HepG2 (cell line): ENCODE measurements at regions not wholly inside any gene's neighbourhood (a gene's known extent, or its start where the extent isn't known, plus 50 kb on each side); places are given as distances from the start of the nearest gene placed in this dataset.

ENCODE experiments used
- ATAC-seq: fragments of 200-7000 bp; cut with Tn5 transposase; 3 replicates; pipeline ENCODE4 v1.9.1; 2020; ENCODE audit warnings: mild to moderate bottlenecking, moderate library complexity
- BruUV-seq: library from RNA; stranded (reverse); fragments of 400-500 nt; replicated peaks from 2 replicates; lab custom pipeline; 2021; lab: Mats Ljungman, UMichigan
- CTCF ChIA-PET: fragments of 300-600 bp; formaldehyde crosslinking; extraction: SDS; loops from one replicate; lab custom pipeline; 2021; ENCODE audit warnings: low total read pairs, inconsistent platforms, low intra/inter-chr PET ratio; lab: Yijun Ruan, JAX
- POLR2A ChIA-PET: fragments of 350-600 bp; sonication (Branson Sonifier 250); formaldehyde crosslinking; loops from one replicate; lab custom pipeline; 2020; ENCODE audit warnings: antibody characterized with exemption, inconsistent platforms; lab: Yijun Ruan, JAX
- DNase-seq: peaks from one replicate; pipeline ENCODE4 v3.0.0-alpha.2; 2015; ENCODE audit warnings: low spot score
- FAIRE-seq: peaks from 3 replicates; lab custom pipeline; 2011; peaks lifted over from hg19 to GRCh38; lab: Jason Lieb, UNC
- H2AFZ ChIP-seq: one replicate; pipeline ENCODE4 v1.6.1; 2011; ENCODE audit warnings: low read length, inconsistent platforms
- H3K27ac ChIP-seq: fragments of 300-600 bp; 3 replicates; pipeline ENCODE4 v1.8.0; 2011; ENCODE audit warnings: mixed run types, mild to moderate bottlenecking, mixed read lengths, low read length, inconsistent platforms; ENCODE audit not compliant: insufficient read depth; ENCODE audit errors: extremely low read length
- H3K27me3 ChIP-seq, 2 experiments: fragments of 200-600 bp in 1 of 2; 2 replicates in 1 of 2; 3 replicates in 1 of 2; pipeline versions ENCODE4 v1.6.0 to v1.8.0; 2011; ENCODE audit warnings: low read length in 2 of 2, mild to moderate bottlenecking in 2 of 2, moderate library complexity in 2 of 2, inconsistent platforms in 1 of 2; ENCODE audit not compliant: insufficient read depth in 2 of 2, control insufficient read depth in 1 of 2
- H3K36me3 ChIP-seq, 2 experiments: fragments of 200-600 bp in 1 of 2; replicated peaks in 1 of 2; 2 replicates in 1 of 2; 3 replicates in 1 of 2; pipeline versions ENCODE4 v1.5.1 to v1.8.0; 2011; ENCODE audit warnings: low read length in 2 of 2, inconsistent platforms in 1 of 2; ENCODE audit not compliant: insufficient read depth in 2 of 2, control insufficient read depth in 1 of 2
- H3K4me1 ChIP-seq: 2 replicates; pipeline ENCODE4 v1.5.1; 2012; ENCODE audit warnings: low read length, inconsistent platforms; ENCODE audit not compliant: insufficient read depth
- H3K4me2 ChIP-seq: 2 replicates; pipeline ENCODE4 v1.6.0; 2011; ENCODE audit warnings: low read depth, low read length, inconsistent platforms
- H3K4me3 ChIP-seq, 3 experiments: fragments of 200-600 bp in 1 of 3; sonication (generic), shearing (Covaris generic) in 1 of 3; replicated peaks in 1 of 3; 2 replicates each; pipeline ENCODE4 v1.5.1; 2011 to 2016; ENCODE audit warnings: low read length in 3 of 3, inconsistent platforms in 2 of 3, low read depth in 2 of 3, mild to moderate bottlenecking in 2 of 3, control low read depth in 1 of 3, mixed read lengths in 1 of 3; ENCODE audit not compliant: insufficient read depth in 1 of 3
- H3K79me2 ChIP-seq: one replicate; pipeline ENCODE4 v1.6.1; 2011; ENCODE audit warnings: low read length, inconsistent platforms; ENCODE audit not compliant: insufficient read depth
- H3K9ac ChIP-seq: 2 replicates; pipeline ENCODE4 v1.6.0; 2011; ENCODE audit warnings: mild to moderate bottlenecking, low read depth, low read length, inconsistent platforms; ENCODE audit not compliant: insufficient read depth
- H3K9me3 ChIP-seq: 2 replicates; pipeline ENCODE4 v1.5.1; 2012; ENCODE audit warnings: mild to moderate bottlenecking, low read length
- H4K20me1 ChIP-seq: 2 replicates; pipeline ENCODE4 v1.6.0; 2011; ENCODE audit warnings: inconsistent platforms, mild to moderate bottlenecking, low read length, moderate library complexity; ENCODE audit not compliant: insufficient read depth
- GLI4 ChIP-seq: sonication (generic); formaldehyde crosslinking; IDR thresholded peaks from 2 replicates; pipeline ENCODE4 v1.5.1; 2020; ENCODE audit warnings: missing genetic modification reagents, mild to moderate bottlenecking, moderate library complexity, borderline replicate concordance
- ZNF761 ChIP-seq: sonication (generic); formaldehyde crosslinking; conservative IDR thresholded peaks from 2 replicates; pipeline ENCODE4 v1.4.0; 2020; ENCODE audit warnings: mild to moderate bottlenecking, missing genetic modification reagents
- WGBS: methylation state at CpG from one replicate; pipeline ENCODE4 v1.1.6; 2017; ENCODE audit warnings: low lambda C conversion rate; 5-methylcytosine and 5-hydroxymethylcytosine counted together
- in situ Hi-C: cut with HindIII; loops from 2 replicates; pipeline ENCODE4 v1.10.0; 2017; ENCODE audit warnings: low pct_unique_long_range_greater_than_20kb; ENCODE audit not compliant: extremely low pct_ligation_motif_present
- intact Hi-C: fragments of 100-400 bp; cut with micrococcal nuclease; formaldehyde crosslinking; loops from one replicate; pipeline ENCODE4 v1.10.0; 2022; ENCODE audit not compliant: unreplicated experiment
- TF ChIP-seq, protein P1 (sequence below): sonication (generic); formaldehyde crosslinking; IDR thresholded peaks from 2 replicates; pipeline ENCODE4 v1.5.1; 2020; ENCODE audit warnings: mild to moderate bottlenecking, moderate library complexity, missing genetic modification reagents
- TF ChIP-seq, protein P2 (sequence below): IDR thresholded peaks from 2 replicates; pipeline ENCODE4 v1.6.1; 2018; ENCODE audit warnings: missing genetic modification reagents
- TF ChIP-seq, protein P3 (sequence below): sonication (generic); formaldehyde crosslinking; IDR thresholded peaks from 2 replicates; pipeline ENCODE4 v1.4.0; 2020; ENCODE audit warnings: missing genetic modification reagents, mild to moderate bottlenecking, borderline replicate concordance
- TF ChIP-seq, protein P4 (sequence below): sonication (generic); formaldehyde crosslinking; IDR thresholded peaks from 2 replicates; pipeline ENCODE4 v1.8.0; 2022; ENCODE audit warnings: missing genetic modification reagents, mild to moderate bottlenecking, moderate library complexity, borderline replicate concordance

DNA sequence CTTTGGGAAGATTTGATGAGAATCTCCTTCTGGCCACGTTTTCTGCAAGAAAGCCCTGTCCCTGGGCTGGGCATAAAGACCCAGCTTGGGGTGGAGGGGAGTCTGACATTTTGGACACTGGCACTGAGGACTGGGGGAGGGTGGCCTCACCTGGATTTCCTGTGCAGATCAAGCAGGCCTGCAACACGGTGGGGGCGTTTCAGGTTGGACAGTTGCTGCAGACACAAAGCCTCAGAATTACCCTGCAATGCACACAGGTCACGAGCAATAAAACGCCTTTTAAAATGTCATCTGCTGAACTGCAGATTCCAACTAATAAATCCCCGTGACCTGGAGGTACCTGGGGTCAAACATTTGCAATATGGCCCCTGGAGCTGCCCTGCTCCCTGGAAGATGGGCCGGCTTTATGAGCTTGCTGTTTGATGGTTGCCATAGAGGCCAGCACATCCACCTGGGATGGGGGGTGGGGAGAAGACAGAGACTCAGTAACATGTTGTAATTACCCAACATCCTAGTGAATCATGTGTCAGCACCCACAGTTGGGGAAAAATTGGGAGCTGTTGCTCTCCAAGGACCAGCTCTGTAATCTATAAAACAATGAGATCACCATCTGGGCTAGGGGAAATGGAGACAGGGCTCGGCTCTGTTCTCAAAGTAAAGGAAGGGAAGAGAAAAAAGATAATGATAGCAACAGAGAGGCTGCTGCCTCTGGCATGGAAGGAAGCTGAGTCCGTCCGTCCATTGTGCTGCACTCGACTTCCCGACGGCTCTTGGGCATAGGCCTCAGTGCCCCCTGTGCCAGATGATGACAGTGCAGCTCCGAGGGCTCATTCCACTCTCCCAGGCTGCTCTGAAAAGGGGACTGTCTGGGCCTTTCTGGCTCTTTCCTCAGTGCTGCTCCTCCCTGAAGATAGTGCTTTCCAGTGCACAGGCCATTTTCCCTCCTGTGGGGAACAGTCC is 340.3 kb downstream of the CYRIA start:
- H3K36me3 ChIP-seq: no peaks in the 10 kb centered on the region
- no peaks in the 10 kb centered on the region for H3K9me3 ChIP-seq
- 36% methylated on average over 14 of the region's 14 CpGs for WGBS
- POLR2A ChIA-PET: no interaction called here
- peaks cover 0 to 6% of the 10 kb centered on the region in 2 experiments; a peak in 3 of 5 replicates for H3K27me3 ChIP-seq
- no peak overlapping the region for H3K4me2 ChIP-seq
- H3K4me3 ChIP-seq: no peak overlapping the region
- H3K9ac ChIP-seq: no peak overlapping the region
- ATAC-seq: no peak
- TF ChIP-seq, protein P1, sequence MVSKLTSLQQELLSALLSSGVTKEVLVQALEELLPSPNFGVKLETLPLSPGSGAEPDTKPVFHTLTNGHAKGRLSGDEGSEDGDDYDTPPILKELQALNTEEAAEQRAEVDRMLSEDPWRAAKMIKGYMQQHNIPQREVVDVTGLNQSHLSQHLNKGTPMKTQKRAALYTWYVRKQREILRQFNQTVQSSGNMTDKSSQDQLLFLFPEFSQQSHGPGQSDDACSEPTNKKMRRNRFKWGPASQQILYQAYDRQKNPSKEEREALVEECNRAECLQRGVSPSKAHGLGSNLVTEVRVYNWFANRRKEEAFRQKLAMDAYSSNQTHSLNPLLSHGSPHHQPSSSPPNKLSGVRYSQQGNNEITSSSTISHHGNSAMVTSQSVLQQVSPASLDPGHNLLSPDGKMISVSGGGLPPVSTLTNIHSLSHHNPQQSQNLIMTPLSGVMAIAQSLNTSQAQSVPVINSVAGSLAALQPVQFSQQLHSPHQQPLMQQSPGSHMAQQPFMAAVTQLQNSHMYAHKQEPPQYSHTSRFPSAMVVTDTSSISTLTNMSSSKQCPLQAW (CRISPR knock-in tag): no peak
- TF ChIP-seq, protein P2, sequence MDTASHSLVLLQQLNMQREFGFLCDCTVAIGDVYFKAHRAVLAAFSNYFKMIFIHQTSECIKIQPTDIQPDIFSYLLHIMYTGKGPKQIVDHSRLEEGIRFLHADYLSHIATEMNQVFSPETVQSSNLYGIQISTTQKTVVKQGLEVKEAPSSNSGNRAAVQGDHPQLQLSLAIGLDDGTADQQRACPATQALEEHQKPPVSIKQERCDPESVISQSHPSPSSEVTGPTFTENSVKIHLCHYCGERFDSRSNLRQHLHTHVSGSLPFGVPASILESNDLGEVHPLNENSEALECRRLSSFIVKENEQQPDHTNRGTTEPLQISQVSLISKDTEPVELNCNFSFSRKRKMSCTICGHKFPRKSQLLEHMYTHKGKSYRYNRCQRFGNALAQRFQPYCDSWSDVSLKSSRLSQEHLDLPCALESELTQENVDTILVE (CRISPR knock-in tag): no peak
- TF ChIP-seq GLI4 (CRISPR knock-in tag) (no peak), ZNF761 (CRISPR knock-in tag) (no peak)
- TF ChIP-seq, protein P3, sequence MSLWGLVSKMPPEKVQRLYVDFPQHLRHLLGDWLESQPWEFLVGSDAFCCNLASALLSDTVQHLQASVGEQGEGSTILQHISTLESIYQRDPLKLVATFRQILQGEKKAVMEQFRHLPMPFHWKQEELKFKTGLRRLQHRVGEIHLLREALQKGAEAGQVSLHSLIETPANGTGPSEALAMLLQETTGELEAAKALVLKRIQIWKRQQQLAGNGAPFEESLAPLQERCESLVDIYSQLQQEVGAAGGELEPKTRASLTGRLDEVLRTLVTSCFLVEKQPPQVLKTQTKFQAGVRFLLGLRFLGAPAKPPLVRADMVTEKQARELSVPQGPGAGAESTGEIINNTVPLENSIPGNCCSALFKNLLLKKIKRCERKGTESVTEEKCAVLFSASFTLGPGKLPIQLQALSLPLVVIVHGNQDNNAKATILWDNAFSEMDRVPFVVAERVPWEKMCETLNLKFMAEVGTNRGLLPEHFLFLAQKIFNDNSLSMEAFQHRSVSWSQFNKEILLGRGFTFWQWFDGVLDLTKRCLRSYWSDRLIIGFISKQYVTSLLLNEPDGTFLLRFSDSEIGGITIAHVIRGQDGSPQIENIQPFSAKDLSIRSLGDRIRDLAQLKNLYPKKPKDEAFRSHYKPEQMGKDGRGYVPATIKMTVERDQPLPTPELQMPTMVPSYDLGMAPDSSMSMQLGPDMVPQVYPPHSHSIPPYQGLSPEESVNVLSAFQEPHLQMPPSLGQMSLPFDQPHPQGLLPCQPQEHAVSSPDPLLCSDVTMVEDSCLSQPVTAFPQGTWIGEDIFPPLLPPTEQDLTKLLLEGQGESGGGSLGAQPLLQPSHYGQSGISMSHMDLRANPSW (CRISPR knock-in tag): no peak
- TF ChIP-seq, protein P4, sequence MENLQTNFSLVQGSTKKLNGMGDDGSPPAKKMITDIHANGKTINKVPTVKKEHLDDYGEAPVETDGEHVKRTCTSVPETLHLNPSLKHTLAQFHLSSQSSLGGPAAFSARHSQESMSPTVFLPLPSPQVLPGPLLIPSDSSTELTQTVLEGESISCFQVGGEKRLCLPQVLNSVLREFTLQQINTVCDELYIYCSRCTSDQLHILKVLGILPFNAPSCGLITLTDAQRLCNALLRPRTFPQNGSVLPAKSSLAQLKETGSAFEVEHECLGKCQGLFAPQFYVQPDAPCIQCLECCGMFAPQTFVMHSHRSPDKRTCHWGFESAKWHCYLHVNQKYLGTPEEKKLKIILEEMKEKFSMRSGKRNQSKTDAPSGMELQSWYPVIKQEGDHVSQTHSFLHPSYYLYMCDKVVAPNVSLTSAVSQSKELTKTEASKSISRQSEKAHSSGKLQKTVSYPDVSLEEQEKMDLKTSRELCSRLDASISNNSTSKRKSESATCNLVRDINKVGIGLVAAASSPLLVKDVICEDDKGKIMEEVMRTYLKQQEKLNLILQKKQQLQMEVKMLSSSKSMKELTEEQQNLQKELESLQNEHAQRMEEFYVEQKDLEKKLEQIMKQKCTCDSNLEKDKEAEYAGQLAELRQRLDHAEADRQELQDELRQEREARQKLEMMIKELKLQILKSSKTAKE: no peak
- TF ChIP-seq, all 625 proteins: peak for 0
- in situ Hi-C loops: no loop called here
- intact Hi-C loops: no loop called here
- CTCF ChIA-PET: no interaction called here
- Histone ChIP-seq H4K20me1 (no peaks in the 10 kb centered on the region), H2AFZ (no peak overlapping the region), H3K4me1 (peaks cover 13% of the 10 kb centered on the region), H3K27ac (no peak overlapping the region), H3K79me2 (no peaks in the 10 kb centered on the region)
- BruUV-seq: no TSS peak
- DNase-seq: no peak
- no peak for FAIRE-seq
